ENCODE measurements at regions not wholly inside any gene's neighbourhood (a gene's known extent, or its start where the extent isn't known, plus 50 kb on each side); places are given as distances from the start of the nearest gene placed in this dataset.
A peak's percentile ranks its signal among the peaks of the same experiment; 100 is the strongest.
"Not testable (repeated sequence)": the region's sequence is repeated elsewhere in the genome, so short reads cannot be mapped to it uniquely, and the experiment has no call there.

DNA sequence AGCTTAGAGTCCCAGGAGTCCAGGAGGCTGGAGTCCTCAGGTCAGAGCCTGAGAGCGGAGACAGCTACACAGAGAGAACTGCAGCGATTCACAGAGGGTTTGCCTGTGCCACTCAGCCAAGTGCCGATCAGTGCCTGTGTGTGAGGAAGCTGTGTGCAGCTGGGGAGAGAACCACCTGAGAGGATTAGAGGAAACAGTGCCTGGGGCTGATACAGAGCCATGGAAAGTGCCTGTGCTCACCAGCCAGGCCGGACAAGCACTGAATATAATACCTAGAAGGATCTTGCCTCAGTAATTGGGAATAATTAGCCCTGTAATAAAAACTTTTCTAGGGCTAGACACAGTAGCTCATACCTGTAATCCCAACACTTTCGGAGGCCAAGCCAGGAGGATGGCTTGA lies 134.7 kb downstream of the ARHGAP11B start:
- not testable (repeated sequence) for DNase-seq (ENCODE audit: low read depth)

DNA sequence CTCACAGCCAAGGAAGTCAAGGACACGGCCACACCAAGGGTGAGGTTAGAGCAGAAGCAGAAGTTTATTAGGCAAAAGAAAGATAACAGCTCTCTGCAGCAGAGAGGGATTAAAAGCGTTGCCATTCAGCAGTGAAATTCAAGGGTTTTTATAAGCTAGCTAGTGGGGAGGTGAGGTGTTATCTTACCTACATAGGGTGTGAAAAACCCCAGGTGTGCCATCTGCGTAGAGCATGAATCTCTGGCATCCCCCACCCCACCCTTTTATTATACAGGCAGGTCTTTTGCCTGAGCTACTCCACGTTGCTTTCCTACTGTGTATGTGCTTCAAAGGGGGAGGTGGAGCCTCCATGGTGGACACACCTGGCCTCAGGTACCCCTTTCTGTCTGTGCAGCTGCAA lies 135.4 kb downstream of the ARHGAP11B start:
- DNase-seq (ENCODE audit: low read depth) = not testable (repeated sequence)

DNA sequence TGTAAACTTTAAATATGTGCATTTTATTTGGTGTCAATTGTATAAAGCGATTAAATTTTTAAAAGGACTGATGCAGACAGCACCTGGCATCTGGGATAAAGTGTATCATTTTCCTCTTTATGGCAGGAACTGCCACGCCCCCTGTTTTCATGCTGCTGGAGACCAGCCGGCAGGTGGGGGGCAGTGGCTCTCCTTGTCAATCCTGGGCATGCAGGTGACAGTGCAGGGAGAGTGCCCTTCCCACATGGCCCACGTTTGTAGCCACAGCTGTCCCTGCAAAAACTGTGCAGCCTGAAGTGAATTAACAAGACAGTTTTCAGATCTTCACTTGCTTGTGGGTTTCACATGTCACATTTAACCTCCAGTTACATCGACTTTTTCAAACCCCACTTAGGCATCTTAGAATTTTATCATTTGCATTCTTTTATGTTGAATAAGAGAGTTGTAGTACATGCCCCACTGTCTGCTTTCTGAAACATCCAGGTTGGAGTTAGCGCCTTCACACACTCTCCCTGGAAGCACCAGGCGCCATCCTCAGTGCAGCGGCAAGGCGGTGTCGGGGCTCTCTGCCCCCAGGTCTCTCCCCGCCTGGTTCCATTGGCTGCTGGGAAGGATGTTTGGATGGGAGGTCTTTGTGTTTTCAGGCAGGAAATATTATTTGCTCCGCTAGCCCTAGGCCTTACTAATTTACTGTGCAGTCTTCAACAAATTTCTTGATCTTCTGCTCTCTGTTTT lies 134.2 kb upstream of the FAN1 start:
- not testable (repeated sequence) for DNase-seq (ENCODE audit: low read depth)

DNA sequence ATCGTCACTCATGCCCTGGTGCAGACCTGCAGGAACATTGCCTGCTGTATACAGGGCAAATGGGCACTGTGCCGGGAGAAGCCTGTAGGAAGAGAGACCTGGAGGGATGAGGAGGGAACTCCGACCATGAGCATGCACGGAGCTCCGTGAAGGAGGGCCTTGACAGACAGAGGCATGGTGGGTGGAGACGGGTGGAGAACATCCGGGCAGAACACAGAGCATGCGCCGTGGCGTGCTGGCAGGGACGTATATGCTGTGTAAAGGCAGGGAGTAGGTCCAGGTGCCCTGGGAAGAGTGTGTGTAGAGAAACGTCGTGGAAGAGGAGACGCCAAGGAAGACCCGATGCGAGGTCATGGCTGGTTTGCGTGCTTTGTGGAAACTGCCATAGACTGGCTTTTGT lies 133.0 kb upstream of the FAN1 start:
- no peak for DNase-seq (ENCODE audit: low read depth)

DNA sequence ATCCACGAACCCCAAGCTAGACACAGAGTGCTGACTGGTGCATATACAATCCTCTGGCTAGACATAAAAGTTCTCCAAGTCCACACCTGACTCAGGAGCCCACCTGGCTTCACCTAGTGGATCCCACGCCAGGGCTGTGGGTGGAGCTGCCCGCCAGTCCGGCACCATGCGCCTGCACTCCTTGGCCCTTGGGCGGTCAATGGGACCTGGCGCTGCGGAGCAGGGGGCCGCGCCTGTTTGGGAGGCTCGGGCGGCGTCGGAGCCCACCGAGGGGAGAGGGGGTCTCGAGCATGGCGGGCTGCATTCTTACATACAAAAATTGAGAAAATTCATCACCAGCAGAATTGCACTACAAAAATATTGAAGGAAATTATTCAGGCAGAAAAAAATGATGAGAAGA lies 120.7 kb upstream of the FAN1 start:
- DNase-seq (ENCODE audit: low read depth) = no peak

DNA sequence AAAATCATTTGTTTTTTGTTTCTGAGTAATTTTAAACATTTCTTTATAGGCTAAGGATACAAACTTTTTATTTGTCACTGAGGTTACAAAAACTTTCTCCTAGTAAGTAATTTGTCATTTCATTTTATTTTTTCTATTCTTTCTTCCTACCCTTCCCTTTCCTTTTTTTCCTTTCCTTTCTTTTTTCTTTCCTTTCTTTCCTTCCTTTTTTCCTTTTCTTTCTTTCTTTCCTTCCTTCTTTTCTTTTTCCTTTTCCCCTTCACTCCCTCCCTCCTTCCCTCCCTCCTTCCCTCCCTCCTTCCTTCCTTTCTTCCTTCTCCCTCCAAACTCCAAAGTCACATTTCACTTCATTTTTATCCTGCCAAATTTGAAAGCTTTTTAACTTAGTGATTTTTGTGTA lies 115.1 kb upstream of the FAN1 start:
- no peak for DNase-seq (ENCODE audit: low read depth)

DNA sequence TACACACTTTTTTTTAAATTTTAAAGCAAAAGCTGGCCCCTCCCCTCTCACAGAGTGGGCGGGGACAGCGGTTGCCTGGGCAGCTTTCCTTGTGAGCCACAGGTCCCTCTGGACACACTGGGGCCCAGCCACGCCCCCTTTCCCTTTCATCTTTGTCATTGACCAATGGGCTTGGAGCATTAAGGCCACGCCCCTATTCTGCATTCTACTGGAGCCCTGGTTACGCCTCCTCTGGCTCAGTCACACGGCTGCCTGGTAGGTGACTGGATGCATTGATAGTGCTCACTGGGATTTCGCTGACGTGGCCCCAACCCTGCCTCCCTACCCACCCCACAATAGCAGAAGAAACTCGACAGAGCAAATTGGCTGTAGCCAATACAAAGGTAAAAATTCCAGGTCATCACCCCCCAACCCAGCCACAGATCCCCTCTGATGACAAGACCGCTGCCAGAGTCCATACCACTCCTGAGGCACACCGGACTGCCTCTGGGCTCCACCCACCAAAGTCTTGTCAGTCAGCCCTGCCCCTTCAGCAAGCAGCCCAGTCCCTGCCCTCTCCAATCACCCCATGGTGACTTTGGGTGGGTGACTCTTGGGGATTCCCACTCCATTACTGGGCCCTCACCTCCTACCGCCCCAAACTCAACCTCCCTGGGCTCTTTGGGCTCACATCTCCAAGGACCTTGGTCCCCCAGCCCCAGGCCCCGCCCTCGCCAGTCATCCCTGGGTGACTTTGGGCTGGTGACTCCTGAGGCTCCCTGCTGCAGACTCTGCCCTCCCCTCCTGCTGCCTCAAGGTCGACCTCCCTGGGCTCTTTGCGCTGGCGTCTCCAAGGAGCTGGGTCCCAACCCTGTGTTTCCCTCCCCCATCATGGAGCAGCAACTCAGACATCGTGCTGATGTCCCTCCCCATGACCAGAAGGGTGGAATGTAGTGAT lies 112.2 kb upstream of the FAN1 start:
- DNase-seq (ENCODE audit: low read depth) = no peak

DNA sequence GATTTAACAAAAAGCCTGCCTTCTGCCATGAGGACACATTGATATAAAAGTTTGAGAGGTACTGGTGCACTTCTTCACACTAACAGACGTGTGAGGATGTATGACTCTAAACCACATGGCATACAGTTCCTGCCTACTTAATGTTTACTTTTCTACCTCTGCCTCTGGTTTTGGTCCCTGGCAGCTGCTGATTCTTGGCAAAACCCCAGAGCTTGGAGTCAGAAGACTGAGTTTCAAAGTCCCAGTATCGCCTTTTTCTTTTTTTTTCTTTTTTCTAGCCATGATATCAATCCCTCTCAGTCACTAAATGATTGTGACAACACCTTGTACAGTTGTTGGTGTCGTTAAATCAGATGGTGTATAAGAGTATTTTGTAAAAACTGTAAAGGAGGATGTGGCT lies 110.9 kb upstream of the FAN1 start:
- DNase-seq (ENCODE audit: low read depth) = not testable (repeated sequence)

DNA sequence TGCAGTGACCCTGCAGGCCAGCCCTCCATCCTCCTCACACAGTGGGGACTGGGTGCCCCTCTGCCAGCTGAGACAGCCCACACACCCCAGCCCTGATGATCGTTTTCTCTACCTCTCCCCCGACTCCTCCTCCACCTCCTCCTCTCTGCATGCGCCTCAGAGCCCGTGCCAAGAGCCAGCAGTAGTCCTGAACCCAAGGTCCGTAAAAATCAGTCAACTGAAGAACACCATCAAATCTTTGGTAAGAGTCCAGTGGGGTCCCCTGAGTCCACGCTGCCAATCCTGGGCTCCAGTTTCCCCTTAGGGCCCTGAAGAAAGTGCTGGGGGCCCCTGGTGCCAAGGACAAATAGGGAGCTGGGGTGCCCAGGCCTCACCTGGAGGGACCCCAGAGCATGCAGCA lies 109.3 kb upstream of the FAN1 start:
- no peak for DNase-seq (ENCODE audit: low read depth)

DNA sequence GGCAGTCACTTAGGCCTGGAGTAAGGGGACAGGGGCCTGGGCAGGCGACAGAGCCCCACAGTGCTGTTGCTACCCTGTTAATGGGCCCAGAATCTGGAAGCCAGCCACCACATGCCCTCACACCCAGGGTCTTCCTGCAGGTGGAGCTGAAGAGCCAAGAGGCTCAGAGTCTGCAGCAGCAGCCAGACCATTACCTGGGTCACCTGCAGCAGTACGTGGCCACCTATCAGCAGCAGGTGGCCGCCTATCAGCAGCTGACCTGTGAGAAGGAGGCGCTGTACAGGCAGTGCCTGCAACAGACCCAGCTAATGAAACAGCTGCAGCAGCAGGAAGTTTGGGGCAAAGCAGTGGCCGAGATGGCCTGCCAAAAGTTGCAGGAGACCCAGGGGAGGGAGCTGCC lies 104.2 kb upstream of the FAN1 start:
- not testable (repeated sequence) for DNase-seq (ENCODE audit: low read depth)

DNA sequence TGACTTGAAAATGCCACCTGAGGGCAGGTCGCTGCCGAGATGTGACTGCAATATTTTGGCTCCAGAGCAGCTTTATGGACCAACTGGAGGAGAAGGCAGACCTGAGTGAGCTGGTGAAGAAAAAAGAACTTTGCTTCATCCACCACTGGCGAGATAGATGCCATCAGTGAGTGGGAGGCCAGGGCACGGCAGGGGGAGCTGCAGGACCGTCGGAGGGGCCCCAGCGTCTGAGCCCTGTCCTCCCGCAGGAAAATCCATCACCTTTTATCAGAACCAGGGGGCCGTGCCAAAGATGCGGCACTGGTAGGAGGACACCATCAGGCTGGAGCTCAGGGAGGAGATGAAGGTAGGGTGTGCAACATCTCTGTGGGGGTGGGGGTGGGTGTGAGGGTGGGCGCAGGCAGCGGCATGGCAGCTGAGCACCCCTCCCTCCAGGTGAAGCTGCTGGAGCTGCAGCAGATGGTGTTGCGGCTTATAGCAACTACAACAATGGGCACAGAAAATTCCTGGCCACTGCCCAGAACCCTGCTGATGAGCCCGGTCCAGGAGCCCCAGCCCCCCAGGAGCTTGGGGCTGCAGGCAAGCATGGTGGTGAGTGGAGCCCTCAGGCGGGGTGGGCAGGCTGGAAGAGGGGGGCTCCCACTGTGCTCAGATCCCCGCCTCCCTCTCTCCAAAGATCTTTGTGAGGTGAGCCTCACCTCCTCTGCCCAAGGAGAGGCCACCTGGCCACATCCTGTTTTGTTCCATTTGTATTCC lies 102.4 kb upstream of the FAN1 start:
- not testable (repeated sequence) for DNase-seq (ENCODE audit: low read depth)

DNA sequence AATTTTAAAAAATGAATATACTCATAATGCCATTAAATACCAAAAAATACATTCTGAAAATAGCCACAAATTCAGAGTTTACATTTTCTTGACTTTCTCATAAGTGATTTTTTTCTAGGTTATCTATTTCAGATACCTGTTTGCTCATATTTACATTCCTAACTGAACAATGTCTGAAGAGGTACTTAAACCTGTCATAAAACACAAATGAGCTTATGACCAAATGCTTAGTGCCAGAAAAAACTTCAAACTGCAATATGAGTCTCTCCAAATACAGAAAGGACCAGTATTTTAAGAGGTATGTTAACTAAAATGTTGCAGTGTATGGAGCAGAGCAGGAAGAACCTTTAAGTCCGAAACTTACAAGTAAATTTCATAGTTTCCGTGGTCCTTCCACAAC lies 101.7 kb upstream of the FAN1 start:
- not testable (repeated sequence) for DNase-seq (ENCODE audit: low read depth)

DNA sequence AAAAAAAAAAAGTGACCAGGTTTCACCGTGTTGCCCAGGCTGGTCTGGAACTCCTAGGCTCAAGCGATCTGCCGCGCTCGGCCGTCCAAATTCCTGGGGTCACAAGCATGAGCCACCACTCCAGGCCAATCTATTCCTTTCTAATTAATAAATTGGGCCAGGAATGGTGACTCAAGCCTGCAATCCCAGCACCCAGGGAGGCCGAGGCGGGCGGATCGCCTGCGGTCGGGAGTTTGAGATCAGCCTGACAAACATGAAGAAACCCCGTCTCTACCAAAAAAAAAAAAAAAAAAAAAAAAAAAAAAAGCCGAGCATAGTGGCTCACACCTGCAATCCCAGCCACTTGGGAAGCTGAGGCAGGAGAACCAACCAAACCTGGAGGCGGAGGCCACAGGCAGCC lies 100.0 kb upstream of the FAN1 start:
- DNase-seq (ENCODE audit: low read depth) = not testable (repeated sequence)

DNA sequence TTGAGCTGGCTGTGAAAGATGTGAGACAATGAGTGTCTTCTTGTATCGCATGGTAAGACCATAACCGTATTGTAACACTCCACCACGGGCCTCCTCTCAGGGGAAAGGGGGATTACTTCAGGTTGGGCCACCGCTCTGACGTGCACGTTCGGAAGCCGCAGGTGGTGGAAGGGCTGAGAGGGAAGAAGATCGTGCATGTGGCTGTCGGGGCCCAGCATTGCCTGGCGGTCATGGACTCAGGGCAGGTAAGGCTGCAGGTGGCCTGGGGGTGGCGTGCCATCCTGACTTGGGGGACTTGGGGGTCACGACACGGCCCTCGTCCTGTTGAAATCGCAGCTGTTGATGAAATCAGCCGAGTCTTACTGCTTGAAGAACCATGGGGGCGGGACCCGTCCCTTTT lies 87.3 kb upstream of the FAN1 start:
- DNase-seq (ENCODE audit: low read depth) = no peak

DNA sequence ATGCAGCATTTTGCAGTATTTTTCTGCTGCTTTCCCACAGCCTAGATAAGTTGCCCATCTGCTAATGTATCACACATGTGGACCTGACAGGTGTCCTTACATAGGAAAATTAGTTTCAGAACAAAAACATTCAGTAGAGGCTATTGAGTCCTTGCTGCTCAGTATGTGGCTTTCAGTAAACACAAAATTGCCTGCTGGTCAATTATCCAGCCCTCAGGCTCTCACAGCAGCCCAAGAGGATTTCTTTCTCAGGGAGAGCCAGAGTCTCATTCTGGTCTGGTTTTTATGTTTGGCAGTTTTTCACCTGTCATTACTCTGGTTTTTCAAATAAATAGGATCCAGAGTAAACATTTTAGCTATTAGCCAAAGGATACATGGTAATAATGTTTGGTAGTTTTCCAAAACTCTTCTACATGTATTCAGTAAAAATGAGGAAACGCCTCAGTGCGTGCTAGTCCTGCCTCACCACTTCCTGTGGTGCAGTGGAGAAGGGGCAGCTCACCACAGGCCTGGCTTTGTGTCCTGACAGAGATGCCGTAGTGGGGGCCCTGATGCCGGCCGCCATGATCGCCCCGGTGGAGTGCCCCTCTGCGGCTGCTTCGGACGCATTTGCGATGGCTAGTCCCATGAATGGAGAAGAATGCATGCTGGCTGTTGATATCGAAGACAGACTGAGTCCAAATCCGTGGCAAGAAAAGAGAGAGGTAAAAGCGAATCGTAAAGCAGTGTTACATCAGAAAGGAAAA lies 80.5 kb upstream of the FAN1 start:
- peak; percentile 43 for DNase-seq (ENCODE audit: low read depth)

DNA sequence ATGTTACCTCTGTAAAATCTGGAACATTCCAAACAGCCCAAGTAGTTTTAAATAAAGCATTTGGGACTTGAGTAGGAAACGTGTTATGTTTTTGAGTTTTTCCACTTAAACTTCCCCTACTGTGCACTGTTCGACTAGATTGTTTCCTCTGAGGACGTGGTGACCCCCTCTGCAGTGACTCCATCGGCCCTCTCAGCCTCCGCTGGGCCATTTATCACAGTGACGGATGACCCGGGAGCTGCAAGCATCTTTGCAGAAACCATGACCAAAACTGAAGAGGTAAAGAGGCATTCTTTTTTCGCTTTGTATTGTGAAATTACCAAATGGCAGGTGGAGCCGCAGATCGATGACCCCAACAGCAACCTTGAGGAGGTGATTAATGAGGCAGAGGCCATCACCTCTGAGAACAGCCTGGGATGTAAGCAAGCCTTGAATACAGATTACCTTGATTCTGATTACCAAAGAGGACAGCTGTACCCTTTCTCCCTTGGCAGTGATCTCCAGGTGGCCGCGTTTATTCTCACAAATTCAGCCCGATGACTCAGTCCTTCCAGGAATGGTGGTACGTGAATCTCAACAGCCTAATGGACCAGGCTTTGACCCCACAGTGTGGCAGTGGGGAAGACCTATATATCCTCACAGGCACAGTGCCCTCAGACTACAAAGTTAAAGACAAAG lies 79.1 kb upstream of the FAN1 start:
- no peak for DNase-seq (ENCODE audit: low read depth)

DNA sequence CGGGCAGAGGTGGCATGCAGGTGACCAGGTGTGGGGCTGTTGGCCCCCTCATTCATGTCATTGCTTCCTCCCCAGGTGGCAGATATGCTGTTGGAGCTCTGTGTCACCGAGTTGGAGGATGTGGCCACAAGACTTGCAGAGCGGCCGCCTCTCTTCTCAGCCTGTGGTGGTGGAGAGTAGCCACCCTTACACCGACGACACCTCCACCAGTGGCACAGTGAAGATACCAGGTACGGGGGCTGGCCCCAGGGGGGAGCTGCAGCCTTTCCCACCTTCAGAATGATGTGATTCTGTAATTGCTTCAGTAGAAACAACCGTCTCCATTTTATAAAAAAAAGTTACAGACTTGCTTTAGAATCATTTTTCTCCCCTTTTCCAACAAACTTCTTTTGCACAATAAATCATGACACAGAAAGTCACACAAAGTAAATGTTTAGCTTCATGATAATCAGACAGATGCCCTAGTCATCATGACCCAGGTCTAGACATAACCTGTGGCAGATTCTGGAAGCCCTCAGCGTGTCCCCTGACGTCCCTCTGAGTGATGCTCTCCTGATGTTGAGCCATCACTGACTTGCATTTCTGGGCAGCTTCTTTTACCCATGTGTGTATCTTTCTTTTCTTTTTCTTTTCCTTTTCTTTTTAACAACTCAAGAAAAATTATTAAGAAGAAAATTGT lies 76.0 kb upstream of the FAN1 start:
- no peak for DNase-seq (ENCODE audit: low read depth)

DNA sequence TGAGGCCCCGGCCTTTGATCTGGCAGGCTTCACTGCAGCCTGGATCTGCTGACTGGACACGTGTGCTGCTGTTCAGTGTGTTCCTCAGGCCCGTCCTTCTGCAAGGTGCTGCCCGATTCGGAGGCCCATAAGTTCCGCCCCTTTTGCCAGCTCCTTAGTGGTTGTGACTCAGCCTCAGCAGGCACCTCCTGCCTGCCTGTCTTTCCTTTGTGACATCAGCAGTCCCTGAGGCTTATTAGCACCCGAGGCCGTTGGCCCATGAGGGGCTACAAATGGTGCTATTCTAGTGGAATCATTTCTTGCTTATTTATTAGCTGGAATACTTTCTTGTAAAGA lies 75.4 kb upstream of the FAN1 start:
- DNase-seq (ENCODE audit: low read depth) = not testable (repeated sequence)

DNA sequence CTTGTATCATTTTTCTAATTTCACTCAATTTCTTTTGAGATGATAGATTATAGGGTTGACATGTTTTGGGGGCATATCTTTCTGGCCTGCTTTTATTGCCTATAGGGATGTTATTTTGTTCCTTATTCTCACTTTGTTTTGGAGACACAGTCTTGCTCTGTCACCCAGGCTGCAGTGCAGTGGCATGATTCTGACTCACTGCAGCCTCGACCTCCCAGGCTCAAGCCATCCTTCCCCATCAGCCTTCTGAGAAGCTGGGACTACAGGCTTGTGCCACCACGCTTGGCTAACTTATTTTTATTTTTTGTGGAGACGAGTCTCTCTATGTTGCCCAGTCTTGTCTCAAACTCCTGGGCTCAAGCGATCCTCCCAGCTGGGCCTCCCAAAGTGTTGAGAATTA lies 72.8 kb upstream of the FAN1 start:
- DNase-seq (ENCODE audit: low read depth) = no peak

DNA sequence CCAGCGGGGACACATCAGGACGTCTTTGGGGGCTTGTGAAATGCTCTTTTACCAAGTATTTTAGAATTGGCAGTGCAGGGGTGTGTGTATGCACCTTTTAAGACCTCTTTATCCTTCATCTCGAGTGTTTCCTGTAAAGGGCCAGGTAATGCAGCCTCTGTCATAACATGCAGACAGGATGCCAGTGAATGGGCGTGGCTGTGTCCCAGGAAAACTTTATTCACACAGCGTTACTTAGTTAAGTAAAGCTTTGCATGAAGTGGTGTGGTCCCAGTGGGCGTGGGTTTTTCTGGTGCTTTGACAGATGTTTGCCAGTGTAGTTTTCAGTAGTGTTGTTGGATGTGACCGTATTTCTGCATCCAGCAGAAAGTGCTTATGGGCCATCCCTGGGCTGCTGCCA lies 70.3 kb upstream of the FAN1 start:
- DNase-seq (ENCODE audit: low read depth) = not testable (repeated sequence)

DNA sequence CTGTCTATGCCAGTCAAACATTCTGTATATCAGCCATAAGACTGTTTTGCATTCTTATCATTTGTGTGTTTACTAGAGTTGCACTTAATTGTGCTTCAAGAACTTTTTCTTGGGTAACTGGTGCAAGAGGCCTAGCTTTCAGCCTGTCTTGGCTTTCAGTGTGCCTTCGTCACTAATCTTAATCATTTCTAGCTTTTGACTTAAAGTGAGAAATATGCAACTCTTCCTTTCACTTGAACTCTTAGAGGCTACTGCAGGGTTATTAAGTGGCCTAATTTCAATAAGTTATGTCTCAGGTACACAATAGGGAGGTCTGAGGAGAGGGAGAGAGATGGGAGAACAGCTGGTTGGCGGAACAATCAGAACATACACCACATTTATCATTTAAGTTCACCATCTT lies 62.1 kb upstream of the FAN1 start:
- DNase-seq (ENCODE audit: low read depth) = not testable (repeated sequence)
